ENCODE measurements at regions not wholly inside any gene's neighbourhood (a gene's known extent, or its start where the extent isn't known, plus 50 kb on each side); places are given as distances from the start of the nearest gene placed in this dataset.

GRCh38 chr2:185919155-185919554, 180.6 kb downstream of the FSIP2 start:
- TF ChIP-seq POLR2A (IDR thresholded peaks at IDR 0.05): no peak
- no peak for TF ChIP-seq CTCF (IDR thresholded peaks at IDR 0.05)
- no peak for TF ChIP-seq EP300 (IDR thresholded peaks at IDR 0.05)
- no peak for TF ChIP-seq POLR2AphosphoS5 (IDR thresholded peaks at IDR 0.05)
